Aorta (tissue), 5 donors: ENCODE measurements at regions not wholly inside any gene's neighbourhood (a gene's known extent, or its start where the extent isn't known, plus 50 kb on each side); places are given as distances from the start of the nearest gene placed in this dataset.
"Not testable (repeated sequence)": the region's sequence is repeated elsewhere in the genome, so short reads cannot be mapped to it uniquely, and the experiment has no call there.

Source experiments
- ATAC-seq: fragments of 200-7000 bp; cut with Tn5 transposase; one replicate; pipeline ENCODE4 v1.9.1; 2022; ENCODE audit warnings: moderate library complexity; ENCODE audit not compliant: low FRiP score
- DNase-seq, 2 donors: peaks; one replicate each; pipeline ENCODE4 v3.0.0-alpha.2; 2020
- H3K27ac ChIP-seq, 2 donors: one replicate each; pipeline ENCODE4 v1.5.1; 2013; ENCODE audit warnings: low read length in 2 of 2, mild to moderate bottlenecking in 2 of 2, moderate library complexity in 2 of 2, control low read depth in 1 of 2, inconsistent platforms in 1 of 2, low read depth in 1 of 2
- H3K27me3 ChIP-seq, 2 donors: one replicate each; pipeline ENCODE4 v1.6.1; 2013; ENCODE audit warnings: control low read depth in 1 of 2, low read length in 1 of 2, mild to moderate bottlenecking in 1 of 2, moderate library complexity in 1 of 2; ENCODE audit not compliant: insufficient read depth in 2 of 2, control insufficient read depth in 1 of 2
- H3K36me3 ChIP-seq, 2 donors: one replicate each; pipeline ENCODE4 v1.6.1; 2013; ENCODE audit warnings: control low read depth in 1 of 2, low read length in 1 of 2, mild to moderate bottlenecking in 1 of 2; ENCODE audit not compliant: insufficient read depth in 2 of 2, control insufficient read depth in 1 of 2
- H3K4me1 ChIP-seq, 2 donors: one replicate each; pipeline ENCODE4 v1.6.1; 2013; ENCODE audit warnings: low read length in 2 of 2, control low read depth in 1 of 2, mild to moderate bottlenecking in 1 of 2, moderate library complexity in 1 of 2; ENCODE audit not compliant: insufficient read depth in 2 of 2, control insufficient read depth in 1 of 2
- H3K4me3 ChIP-seq, 2 donors: one replicate each; pipeline ENCODE4 v1.5.1; 2013; ENCODE audit warnings: low read length in 2 of 2, control low read depth in 1 of 2, mild to moderate bottlenecking in 1 of 2
- H3K9me3 ChIP-seq: one replicate; pipeline ENCODE4 v1.6.1; 2013; ENCODE audit warnings: mild to moderate bottlenecking, low read length; ENCODE audit not compliant: control insufficient read depth
- WGBS, 2 donors: extraction: QIAGEN DNeasy Blood & Tissue Kit; methylation state at CpG; one replicate each; pipeline ENCODE4 v1.1.7; 2013; 5-methylcytosine and 5-hydroxymethylcytosine counted together
- intact Hi-C, 2 donors: fragments of 100-400 bp; cut with DNase I; formaldehyde crosslinking; loops; one replicate each; pipeline versions ENCODE4 v1.14.2 to v1.15.0; 2022
- donor health status: healthy with polysubstance abuse.
- donor health status: Bipolar disorder and iron deficiency.
- donor health status: DM: no; HTN: no; CAD: no.
- donor health status: DM: no; HTN: no; CAD: no.
- donor health status: DM: yes; HTN: yes; CAD: no.

GRCh38 chrX:117843749-117844148 lies 272.9 kb downstream of the KLHL13 start:
- Histone ChIP-seq H3K27ac (no peak overlapping the region), H3K9me3 (no peaks in the 10 kb centered on the region), H3K36me3 (no peaks in the 10 kb centered on the region), H3K4me3 (no peak overlapping the region), H3K27me3 (no peaks in the 10 kb centered on the region), H3K4me1 (no peaks in the 10 kb centered on the region)
- no peak for DNase-seq
- no peak for ATAC-seq
- intact Hi-C loops = no loop called here
- WGBS, 2 donors = 65 to 85% methylated on average over 3 of the region's 3 CpGs

GRCh38 chrX:117840645-117841044 lies 276.0 kb downstream of the KLHL13 start:
- intact Hi-C loops = no loop called here

GRCh38 chrX:117839544-117839943 lies 277.1 kb downstream of the KLHL13 start:
- DNase-seq (no peak), ATAC-seq (no peak)
- intact Hi-C loops = no loop called here
- WGBS, 2 donors = 68 to 88% methylated on average over 1 of the region's 1 CpG
- no peak overlapping the region for H3K27ac ChIP-seq
- H3K9me3 ChIP-seq = no peaks in the 10 kb centered on the region
- H3K4me1 ChIP-seq = no peaks in the 10 kb centered on the region
- H3K4me3 ChIP-seq = no peak overlapping the region
- H3K36me3 ChIP-seq = no peaks in the 10 kb centered on the region
- H3K27me3 ChIP-seq = no peaks in the 10 kb centered on the region

More at GRCh38 chrX:117840645-117841044, 276.0 kb downstream of the KLHL13 start:
- ATAC-seq = no peak
- H3K9me3 ChIP-seq = no peaks in the 10 kb centered on the region
- H3K27ac ChIP-seq = no peak overlapping the region
- H3K36me3 ChIP-seq = no peaks in the 10 kb centered on the region
- H3K27me3 ChIP-seq = no peaks in the 10 kb centered on the region
- no peak overlapping the region for H3K4me3 ChIP-seq
- WGBS, 2 donors = 47 to 51% methylated on average over 3 of the region's 3 CpGs
- H3K4me1 ChIP-seq = no peaks in the 10 kb centered on the region
- no peak for DNase-seq

GRCh38 chrX:117838581-117839331 lies 277.9 kb downstream of the KLHL13 start:
- H3K36me3 ChIP-seq = no peaks in the 10 kb centered on the region
- H3K27ac ChIP-seq = no peak overlapping the region
- no peak overlapping the region for H3K4me3 ChIP-seq
- ATAC-seq = no peak
- no peaks in the 10 kb centered on the region for H3K4me1 ChIP-seq
- H3K27me3 ChIP-seq = no peaks in the 10 kb centered on the region
- no peaks in the 10 kb centered on the region for H3K9me3 ChIP-seq
- no peak for DNase-seq
- intact Hi-C loops = no loop called here
- WGBS, 2 donors = 57 to 84% methylated on average over 3 of the region's 3 CpGs

GRCh38 chrX:117835034-117835433 lies 281.6 kb downstream of the KLHL13 start:
- no peak for ATAC-seq
- Histone ChIP-seq H3K4me1 (no peaks in the 10 kb centered on the region), H3K27me3 (no peaks in the 10 kb centered on the region), H3K9me3 (no peaks in the 10 kb centered on the region), H3K36me3 (no peaks in the 10 kb centered on the region), H3K4me3 (no peak overlapping the region), H3K27ac (no peak overlapping the region)
- intact Hi-C loops = no loop called here
- WGBS, 2 donors = 17 to 42% methylated on average over 3 of the region's 3 CpGs
- no peak for DNase-seq

GRCh38 chrX:117834076-117834475 lies 282.5 kb downstream of the KLHL13 start:
- H3K36me3 ChIP-seq = no peaks in the 10 kb centered on the region
- DNase-seq (no peak), ATAC-seq (no peak)
- intact Hi-C loops = no loop called here
- H3K4me1 ChIP-seq = no peaks in the 10 kb centered on the region
- H3K27ac ChIP-seq = no peak overlapping the region
- H3K4me3 ChIP-seq = no peak overlapping the region
- no peaks in the 10 kb centered on the region for H3K27me3 ChIP-seq
- WGBS, 2 donors = 84 to 94% methylated on average over 1 of the region's 1 CpG
- no peaks in the 10 kb centered on the region for H3K9me3 ChIP-seq

- H3K27ac ChIP-seq, H3K4me1 ChIP-seq, DNase-seq, H3K4me3 ChIP-seq, ATAC-seq, H3K36me3 ChIP-seq, intact Hi-C loops, H3K27me3 ChIP-seq, H3K9me3 ChIP-seq: not testable (repeated sequence)
These were observed 295.1 kb downstream of the KLHL13 start for GRCh38 chrX:117821472-117821871.

- Histone ChIP-seq H3K36me3 (no peaks in the 10 kb centered on the region), H3K9me3 (no peaks in the 10 kb centered on the region), H3K27me3 (no peaks in the 10 kb centered on the region), H3K27ac (no peak overlapping the region), H3K4me1 (no peaks in the 10 kb centered on the region), H3K4me3 (no peak overlapping the region)
- DNase-seq (no peak), ATAC-seq (no peak)
- intact Hi-C loops = no loop called here
- 59 to 85% methylated on average over 3 of the region's 3 CpGs for whole genome bisulfite sequencing, 2 donors
These were observed 308.2 kb downstream of the KLHL13 start for GRCh38 chrX:117808426-117808825.

- ATAC-seq = no peak
- intact Hi-C loops = no loop called here
- 39 to 51% methylated on average over 1 of the region's 1 CpG for WGBS, 2 donors
- H3K27ac ChIP-seq = no peak overlapping the region
- DNase-seq = no peak
- H3K4me3 ChIP-seq = no peak overlapping the region
- no peaks in the 10 kb centered on the region for H3K4me1 ChIP-seq
- H3K36me3 ChIP-seq = no peaks in the 10 kb centered on the region
- H3K27me3 ChIP-seq = no peaks in the 10 kb centered on the region
- no peaks in the 10 kb centered on the region for H3K9me3 ChIP-seq
These were observed 313.1 kb downstream of the KLHL13 start for GRCh38 chrX:117803463-117803862.
